PC-9 (cell line): ENCODE measurements at regions not wholly inside any gene's neighbourhood (a gene's known extent, or its start where the extent isn't known, plus 50 kb on each side); places are given as distances from the start of the nearest gene placed in this dataset.

ENCODE experiments used
- BruUV-seq: library from RNA; stranded (reverse); fragments of 400-500 nt; replicated peaks from 2 replicates; lab custom pipeline; 2021; lab: Mats Ljungman, UMichigan
- CTCF ChIA-PET: fragments of 300-600 bp; sonication (Branson Sonifier 250); formaldehyde crosslinking; loops from one replicate; lab custom pipeline; 2022; ENCODE audit warnings: antibody characterized with exemption; lab: Charles Lee
- POLR2A ChIA-PET: fragments of 300-600 bp; sonication (Branson Sonifier 250); formaldehyde crosslinking; loops from one replicate; lab custom pipeline; 2022; ENCODE audit warnings: antibody characterized with exemption; ENCODE audit not compliant: unreplicated experiment; lab: Charles Lee
- DNase-seq, 2 experiments: peaks; one replicate each; pipeline versions ENCODE4 v3.0.0 to v3.0.0-alpha.2; 2015 to 2022; ENCODE audit warnings: mixed read lengths in 1 of 2
- H2AFZ ChIP-seq: fragments of 200-600 bp; sonication (generic); 2 replicates; pipeline ENCODE4 v1.8.1; 2017; ENCODE audit warnings: antibody characterized with exemption
- H3F3A ChIP-seq: fragments of 200-600 bp; sonication (generic); 2 replicates; pipeline ENCODE4 v1.8.1; 2017; ENCODE audit warnings: antibody characterized with exemption, mild to moderate bottlenecking, low read depth; ENCODE audit not compliant: insufficient read depth
- H3K27ac ChIP-seq: fragments of 200-600 bp; sonication (generic); 2 replicates; pipeline ENCODE4 v1.6.1; 2016; ENCODE audit warnings: mixed run types
- H3K27me3 ChIP-seq: fragments of 200-600 bp; sonication (generic); 2 replicates; pipeline ENCODE4 v1.6.1; 2016; ENCODE audit warnings: low read depth, mixed run types; ENCODE audit not compliant: insufficient read depth
- H3K36me3 ChIP-seq: fragments of 200-600 bp; sonication (generic); 2 replicates; pipeline ENCODE4 v1.6.1; 2016; ENCODE audit warnings: low read depth, mixed run types
- H3K4me1 ChIP-seq: fragments of 200-600 bp; sonication (generic); replicated peaks from 2 replicates; pipeline ENCODE4 v1.6.1; 2016; ENCODE audit warnings: mixed run types; ENCODE audit not compliant: insufficient read depth
- H3K4me2 ChIP-seq: fragments of 200-600 bp; sonication (generic); 2 replicates; pipeline ENCODE4 v1.6.1; 2017; ENCODE audit warnings: mixed run types
- H3K4me3 ChIP-seq: fragments of 200-600 bp; sonication (generic); 2 replicates; pipeline ENCODE4 v1.6.1; 2016; ENCODE audit warnings: mixed run types
- H3K79me2 ChIP-seq: fragments of 200-600 bp; sonication (generic); 2 replicates; pipeline ENCODE4 v1.6.1; 2017; ENCODE audit warnings: low read depth, mixed run types
- H3K9me2 ChIP-seq: fragments of 200-600 bp; sonication (generic); 2 replicates; pipeline ENCODE4 v1.8.1; 2017; ENCODE audit warnings: mild to moderate bottlenecking; ENCODE audit not compliant: insufficient read depth
- H3K9me3 ChIP-seq: fragments of 200-600 bp; sonication (generic); 2 replicates; pipeline ENCODE4 v1.8.1; 2016; ENCODE audit warnings: low read depth; ENCODE audit not compliant: insufficient read depth
- H4K20me1 ChIP-seq: fragments of 200-600 bp; sonication (generic); 2 replicates; pipeline ENCODE4 v1.8.1; 2017; ENCODE audit not compliant: insufficient read depth
- EZH2 ChIP-seq: fragments of 200-600 bp; sonication (generic); IDR thresholded peaks from 2 replicates; pipeline ENCODE4 v1.8.0; 2017; ENCODE audit warnings: antibody characterized with exemption, low read depth
- intact Hi-C: fragments of 100-400 bp; cut with micrococcal nuclease; formaldehyde crosslinking; loops from one replicate; pipeline ENCODE4 v1.10.0; 2022; ENCODE audit not compliant: unreplicated experiment
- TF ChIP-seq, protein P1 (sequence below): fragments of 200-600 bp; sonication (generic); conservative IDR thresholded peaks from 2 replicates; pipeline ENCODE4 v1.6.1; 2017; ENCODE audit warnings: mixed run types, antibody characterized with exemption, mild to moderate bottlenecking, moderate library complexity

GRCh38 chr5:89275066-89275855 lies 392.3 kb upstream of the MEF2C start:
- Histone ChIP-seq H3K36me3 (no peaks in the 10 kb centered on the region), H3F3A (no peaks in the 10 kb centered on the region), H3K4me1 (no peaks in the 10 kb centered on the region), H3K27ac (no peak overlapping the region), H2AFZ (no peak overlapping the region), H3K4me2 (no peak overlapping the region), H3K27me3 (no peaks in the 10 kb centered on the region), H3K79me2 (no peaks in the 10 kb centered on the region), H4K20me1 (no peaks in the 10 kb centered on the region), H3K9me3 (no peaks in the 10 kb centered on the region), H3K4me3 (no peak overlapping the region), H3K9me2 (no peaks in the 10 kb centered on the region)
- intact Hi-C loops = no loop called here
- no peak for DNase-seq
- no peak for TF ChIP-seq EZH2
- TF ChIP-seq, protein P1, sequence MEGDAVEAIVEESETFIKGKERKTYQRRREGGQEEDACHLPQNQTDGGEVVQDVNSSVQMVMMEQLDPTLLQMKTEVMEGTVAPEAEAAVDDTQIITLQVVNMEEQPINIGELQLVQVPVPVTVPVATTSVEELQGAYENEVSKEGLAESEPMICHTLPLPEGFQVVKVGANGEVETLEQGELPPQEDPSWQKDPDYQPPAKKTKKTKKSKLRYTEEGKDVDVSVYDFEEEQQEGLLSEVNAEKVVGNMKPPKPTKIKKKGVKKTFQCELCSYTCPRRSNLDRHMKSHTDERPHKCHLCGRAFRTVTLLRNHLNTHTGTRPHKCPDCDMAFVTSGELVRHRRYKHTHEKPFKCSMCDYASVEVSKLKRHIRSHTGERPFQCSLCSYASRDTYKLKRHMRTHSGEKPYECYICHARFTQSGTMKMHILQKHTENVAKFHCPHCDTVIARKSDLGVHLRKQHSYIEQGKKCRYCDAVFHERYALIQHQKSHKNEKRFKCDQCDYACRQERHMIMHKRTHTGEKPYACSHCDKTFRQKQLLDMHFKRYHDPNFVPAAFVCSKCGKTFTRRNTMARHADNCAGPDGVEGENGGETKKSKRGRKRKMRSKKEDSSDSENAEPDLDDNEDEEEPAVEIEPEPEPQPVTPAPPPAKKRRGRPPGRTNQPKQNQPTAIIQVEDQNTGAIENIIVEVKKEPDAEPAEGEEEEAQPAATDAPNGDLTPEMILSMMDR = no peak
- POLR2A ChIA-PET = no interaction called here
- BruUV-seq = no TSS peak
- CTCF ChIA-PET = no interaction called here

DNA sequence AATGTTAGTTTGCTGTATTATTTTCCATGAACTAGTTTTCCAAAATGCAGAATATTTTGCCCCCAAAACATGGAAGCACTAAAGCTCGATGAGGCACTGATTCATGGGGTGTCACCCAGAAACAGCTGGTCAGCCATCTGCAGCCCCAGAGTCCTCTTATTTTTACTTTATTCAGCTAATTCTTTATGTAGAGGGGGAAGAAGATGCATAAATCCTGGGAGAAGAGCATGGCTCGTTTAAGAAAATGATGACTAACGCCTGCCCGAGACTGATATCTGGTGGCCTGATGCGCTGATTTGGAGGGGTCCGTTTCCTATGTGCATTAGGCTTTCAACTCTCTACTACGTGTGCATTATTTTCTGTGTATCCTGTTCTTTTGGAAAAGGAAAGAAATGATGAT lies 390.3 kb upstream of the MEF2C start:
- no TSS peak for BruUV-seq
- H3K79me2 ChIP-seq = no peaks in the 10 kb centered on the region
- no peak overlapping the region for H2AFZ ChIP-seq
- H3K4me1 ChIP-seq = no peaks in the 10 kb centered on the region
- CTCF ChIA-PET = no interaction called here
- no peaks in the 10 kb centered on the region for H3K36me3 ChIP-seq
- TF ChIP-seq, protein P1 = no peak
- no peak for TF ChIP-seq EZH2
- no peaks in the 10 kb centered on the region for H3K9me2 ChIP-seq
- intact Hi-C loops = no loop called here
- DNase-seq = no peak
- no peak overlapping the region for H3K27ac ChIP-seq
- H3K27me3 ChIP-seq = no peaks in the 10 kb centered on the region
- H4K20me1 ChIP-seq = no peaks in the 10 kb centered on the region
- no peaks in the 10 kb centered on the region for H3F3A ChIP-seq
- POLR2A ChIA-PET = no interaction called here
- H3K4me2 ChIP-seq = no peak overlapping the region
- H3K4me3 ChIP-seq = no peak overlapping the region
- no peaks in the 10 kb centered on the region for H3K9me3 ChIP-seq

DNA sequence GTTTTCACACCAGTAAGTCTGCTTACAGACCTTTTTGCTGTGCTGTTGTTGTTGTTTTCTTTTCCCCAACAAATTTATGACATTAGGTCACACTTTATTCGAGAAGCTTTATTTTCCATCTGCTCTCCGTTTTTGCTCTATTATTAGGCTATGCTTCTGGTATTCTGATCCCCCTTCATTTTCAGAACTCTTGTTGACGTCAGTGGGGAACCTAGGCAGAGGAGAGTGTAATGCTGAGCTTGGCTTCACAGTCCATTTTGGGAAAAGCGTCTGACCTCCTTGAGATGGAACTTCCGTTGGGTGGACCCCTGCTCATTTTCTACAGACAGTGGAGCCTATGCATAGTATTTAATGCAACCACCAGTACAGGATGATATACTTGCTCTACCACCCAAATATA lies 387.9 kb upstream of the MEF2C start:
- no peak overlapping the region for H3K4me3 ChIP-seq
- no TSS peak for BruUV-seq
- ChIA-PET POLR2A (no interaction called here), CTCF (no interaction called here)
- no peaks in the 10 kb centered on the region for H3K9me3 ChIP-seq
- H2AFZ ChIP-seq = no peak overlapping the region
- no peak for TF ChIP-seq EZH2
- TF ChIP-seq, protein P1 = no peak
- H3F3A ChIP-seq = no peaks in the 10 kb centered on the region
- no peaks in the 10 kb centered on the region for H3K27me3 ChIP-seq
- H3K9me2 ChIP-seq = no peaks in the 10 kb centered on the region
- H3K27ac ChIP-seq = no peak overlapping the region
- intact Hi-C loops = no loop called here
- H3K4me2 ChIP-seq = no peak overlapping the region
- DNase-seq = no peak
- H3K36me3 ChIP-seq = no peaks in the 10 kb centered on the region
- no peaks in the 10 kb centered on the region for H4K20me1 ChIP-seq
- H3K79me2 ChIP-seq = no peaks in the 10 kb centered on the region
- no peaks in the 10 kb centered on the region for H3K4me1 ChIP-seq
